HG03196 (cell line): ENCODE measurements at regions not wholly inside any gene's neighbourhood (a gene's known extent, or its start where the extent isn't known, plus 50 kb on each side); places are given as distances from the start of the nearest gene placed in this dataset.

Experiments
- ATAC-seq: cut with Tn5 transposase; IDR thresholded peaks from one replicate; pipeline ENCODE4 v1.9.1; 2021; ENCODE audit not compliant: unreplicated experiment

- no peak for ATAC-seq
Measured at GRCh38 chr1:96349896-96350295, 371.7 kb upstream of the PTBP2 start.

DNA sequence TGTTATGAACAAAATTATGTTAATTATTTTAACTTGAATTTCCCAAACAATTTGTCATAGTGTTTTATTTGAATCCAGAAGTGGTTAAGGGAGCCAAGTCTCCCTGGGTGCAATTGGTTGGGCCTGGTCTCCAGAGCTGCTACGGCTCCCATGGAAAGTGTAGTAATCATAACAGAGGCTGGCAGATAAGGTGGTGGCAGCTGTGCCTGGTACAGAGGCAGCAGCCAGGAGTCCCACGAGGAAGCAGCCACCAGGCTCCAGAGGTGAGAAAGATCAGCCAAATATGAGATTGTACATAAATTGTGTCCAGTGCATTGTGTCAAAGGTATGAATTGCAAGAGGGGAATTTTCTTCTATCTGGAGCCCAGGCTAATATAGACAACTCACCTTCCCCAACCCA, 368.9 kb upstream of the PTBP2 start:
- no peak for ATAC-seq

DNA sequence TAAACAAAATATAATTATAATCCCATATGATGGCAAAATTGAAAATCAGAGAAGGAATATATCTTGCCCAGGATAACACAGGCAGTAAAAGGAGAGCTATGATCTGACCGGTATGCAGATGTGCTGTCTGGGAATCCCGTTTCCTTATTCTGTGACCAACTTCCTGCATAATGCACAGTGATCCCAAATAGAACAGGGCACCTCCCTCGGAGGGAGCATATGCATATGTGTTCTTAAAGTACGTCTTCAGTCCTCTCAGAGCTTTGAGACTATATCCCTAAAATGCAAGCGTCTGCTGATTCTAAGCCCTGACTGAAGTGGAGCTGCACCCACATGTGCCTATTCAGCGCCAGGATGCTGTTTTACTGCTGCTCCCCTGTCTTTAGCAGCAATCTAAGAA, 366.1 kb upstream of the PTBP2 start:
- ATAC-seq = no peak

DNA sequence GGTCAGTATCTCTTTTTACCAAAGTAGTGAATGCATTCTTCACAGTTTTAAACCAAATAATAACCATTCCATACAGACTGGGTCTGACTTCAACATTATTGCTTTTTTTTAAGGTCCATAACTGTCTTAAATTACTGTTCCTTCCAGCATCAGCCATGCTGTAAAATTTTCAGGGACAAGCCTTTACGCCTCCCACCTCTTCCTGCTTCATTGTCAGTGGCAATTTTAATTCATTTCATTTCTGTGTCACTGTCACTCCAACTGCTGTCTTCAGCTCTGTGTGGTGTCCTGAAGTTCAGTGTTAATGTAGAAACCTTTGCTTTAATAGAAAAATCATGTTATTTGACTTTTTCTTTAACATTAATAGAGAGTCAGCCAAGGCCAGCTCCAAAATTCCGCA, 365.6 kb upstream of the PTBP2 start:
- ATAC-seq = no peak

DNA sequence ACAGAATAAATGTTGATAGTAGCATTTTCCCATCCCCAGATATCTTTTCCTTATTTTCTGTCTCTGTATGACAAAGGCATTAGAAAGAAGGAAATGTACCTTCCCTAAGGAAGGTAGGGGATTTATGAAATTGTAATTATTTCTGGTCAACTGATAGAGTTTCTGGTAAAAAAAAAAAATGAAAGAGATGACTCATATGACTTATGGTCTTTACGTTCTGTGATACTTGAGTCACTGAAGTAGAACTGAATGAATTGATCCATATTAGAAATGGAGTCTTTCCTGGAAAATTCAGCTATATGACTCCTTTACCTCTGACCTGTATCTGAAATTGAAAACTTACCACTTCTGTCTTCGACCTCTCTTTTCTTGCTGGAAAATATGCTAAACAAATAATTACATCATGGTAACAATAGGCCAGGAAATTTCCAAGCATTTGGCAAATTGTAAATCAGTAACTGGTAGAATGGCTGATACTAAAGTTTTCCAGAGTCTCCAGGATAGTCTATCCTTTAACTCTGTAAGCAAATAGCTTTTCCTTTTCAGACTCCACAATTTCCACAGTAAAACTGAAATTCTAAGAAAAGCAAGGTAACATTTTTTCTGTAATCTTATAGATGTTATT, 364.3 kb upstream of the PTBP2 start:
- no peak for ATAC-seq

GRCh38 chr1:96358057-96358456, 363.5 kb upstream of the PTBP2 start:
- ATAC-seq = no peak

- ATAC-seq = no peak
Measured at GRCh38 chr1:96360036-96360795, 361.4 kb upstream of the PTBP2 start.

- no peak for ATAC-seq
Measured at GRCh38 chr1:96361271-96361856, 360.2 kb upstream of the PTBP2 start.

DNA sequence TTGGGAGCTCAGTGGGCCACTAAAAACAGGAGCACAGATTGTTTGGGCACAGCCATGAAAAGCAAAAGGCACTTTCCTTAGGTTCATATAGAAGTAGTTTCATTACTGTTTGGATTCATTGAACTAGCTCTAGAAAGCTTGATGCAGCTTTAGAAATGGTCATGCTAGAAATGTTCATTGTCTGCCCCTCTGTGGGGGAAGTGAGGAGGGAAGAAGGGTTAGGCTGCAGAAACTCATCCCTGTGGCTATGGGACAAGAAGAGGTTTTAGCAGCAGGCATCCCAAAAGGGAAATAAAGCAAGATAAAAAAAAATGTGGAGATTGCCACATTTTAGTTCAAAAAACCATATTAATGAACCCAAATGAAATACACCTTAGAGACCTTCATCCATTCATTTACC, 359.6 kb upstream of the PTBP2 start:
- ATAC-seq = no peak

- ATAC-seq = peak; percentile 79
Measured at GRCh38 chr1:96362623-96363022, 359.0 kb upstream of the PTBP2 start.

GRCh38 chr1:96363826-96364225, 357.8 kb upstream of the PTBP2 start:
- ATAC-seq = no peak

GRCh38 chr1:96364576-96364975, 357.0 kb upstream of the PTBP2 start:
- no peak for ATAC-seq

DNA sequence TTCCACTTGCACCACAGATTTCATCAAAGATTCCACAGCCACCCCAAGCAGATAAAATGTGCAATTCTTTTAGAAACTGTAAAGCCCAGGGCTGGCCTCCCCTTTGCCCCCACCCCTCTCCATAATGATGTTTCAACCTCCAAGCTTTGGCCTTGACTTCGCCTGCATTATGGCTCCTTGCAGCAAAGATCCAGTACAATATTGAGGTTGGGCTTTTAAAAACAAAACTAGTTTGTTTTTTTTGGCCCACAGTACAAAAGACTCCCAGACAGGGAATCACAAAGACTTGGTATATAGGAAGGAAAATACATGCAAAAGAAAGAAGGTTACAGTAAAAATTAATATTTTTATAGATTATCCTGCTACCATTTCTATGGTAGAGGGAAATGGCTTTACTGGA, 356.5 kb upstream of the PTBP2 start:
- ATAC-seq = no peak

DNA sequence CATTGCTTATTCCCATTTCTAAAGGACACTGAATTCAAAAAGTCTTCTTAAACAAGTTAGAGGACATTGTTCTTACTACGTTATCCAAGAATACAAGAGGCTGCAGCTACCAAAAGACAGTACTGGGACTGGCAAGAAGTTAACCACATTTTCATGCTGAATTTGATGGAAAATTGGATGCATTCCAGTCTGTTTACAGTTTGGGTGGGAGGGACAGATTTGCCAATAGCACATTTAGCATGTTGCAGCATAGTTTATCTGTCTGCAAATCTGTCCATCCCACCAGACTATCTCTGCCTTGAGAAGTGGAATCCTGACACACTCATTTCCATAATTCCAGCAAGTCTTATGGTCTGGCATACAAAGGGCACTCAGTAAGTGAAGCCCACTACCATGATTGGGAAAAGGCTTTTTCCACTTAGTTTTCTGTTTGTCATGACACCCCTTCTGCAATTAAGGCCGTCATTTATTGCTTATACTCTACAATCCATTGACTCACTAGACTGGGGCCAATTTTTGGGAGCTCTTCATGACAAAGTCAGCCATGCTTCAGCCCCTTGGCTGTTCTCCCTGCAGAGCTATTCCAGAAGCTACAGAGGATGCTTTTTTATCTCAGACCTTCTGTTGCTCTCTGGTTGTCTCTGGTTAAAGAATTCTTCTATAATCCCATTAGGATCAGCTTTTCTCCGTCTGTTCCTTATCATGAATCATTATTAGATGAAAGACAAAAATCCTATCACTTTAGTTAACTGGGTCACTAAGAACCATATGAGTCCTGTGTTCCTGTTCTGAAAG, 355.8 kb upstream of the PTBP2 start:
- no peak for ATAC-seq

GRCh38 chr1:96366516-96366915, 355.1 kb upstream of the PTBP2 start:
- ATAC-seq = no peak

DNA sequence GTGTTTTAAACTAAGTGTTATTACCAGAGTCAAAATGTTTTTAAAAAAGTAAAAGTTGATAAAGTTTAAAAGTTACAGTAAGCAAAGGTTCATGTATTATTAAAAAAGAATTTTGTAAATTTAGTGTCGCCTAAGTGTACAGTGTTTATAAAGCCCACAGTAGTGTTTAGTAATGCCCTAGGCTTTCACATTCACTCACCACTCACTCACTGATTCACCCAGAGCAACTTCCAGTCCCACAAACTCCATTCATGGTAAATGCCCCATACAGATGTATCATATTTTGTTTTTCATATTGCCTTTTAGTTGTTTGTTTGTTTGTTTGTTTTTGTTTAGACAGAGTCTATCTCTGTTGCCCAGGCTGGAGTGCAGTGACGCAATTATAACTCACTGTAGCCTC, 353.8 kb upstream of the PTBP2 start:
- ATAC-seq = no peak

- ATAC-seq = no peak
Measured at GRCh38 chr1:96370757-96371156, 350.8 kb upstream of the PTBP2 start.

DNA sequence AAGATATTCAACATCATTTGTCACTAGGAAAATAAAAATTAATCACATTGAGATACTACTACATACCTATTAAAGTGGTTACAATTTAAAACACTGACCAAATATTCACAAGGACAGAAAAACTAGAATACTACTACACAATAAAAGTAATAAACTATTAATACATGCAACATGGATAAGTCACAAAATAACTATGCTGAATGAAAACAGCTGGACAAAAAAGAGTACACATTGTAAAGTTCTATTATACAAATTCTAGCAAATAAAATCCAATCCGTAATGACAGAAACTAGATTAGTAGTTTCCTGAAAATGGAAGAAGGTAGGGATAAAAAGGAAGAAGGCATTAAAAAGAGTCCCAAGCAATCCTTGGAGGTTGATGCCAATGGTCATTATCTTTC, 348.7 kb upstream of the PTBP2 start:
- no peak for ATAC-seq

DNA sequence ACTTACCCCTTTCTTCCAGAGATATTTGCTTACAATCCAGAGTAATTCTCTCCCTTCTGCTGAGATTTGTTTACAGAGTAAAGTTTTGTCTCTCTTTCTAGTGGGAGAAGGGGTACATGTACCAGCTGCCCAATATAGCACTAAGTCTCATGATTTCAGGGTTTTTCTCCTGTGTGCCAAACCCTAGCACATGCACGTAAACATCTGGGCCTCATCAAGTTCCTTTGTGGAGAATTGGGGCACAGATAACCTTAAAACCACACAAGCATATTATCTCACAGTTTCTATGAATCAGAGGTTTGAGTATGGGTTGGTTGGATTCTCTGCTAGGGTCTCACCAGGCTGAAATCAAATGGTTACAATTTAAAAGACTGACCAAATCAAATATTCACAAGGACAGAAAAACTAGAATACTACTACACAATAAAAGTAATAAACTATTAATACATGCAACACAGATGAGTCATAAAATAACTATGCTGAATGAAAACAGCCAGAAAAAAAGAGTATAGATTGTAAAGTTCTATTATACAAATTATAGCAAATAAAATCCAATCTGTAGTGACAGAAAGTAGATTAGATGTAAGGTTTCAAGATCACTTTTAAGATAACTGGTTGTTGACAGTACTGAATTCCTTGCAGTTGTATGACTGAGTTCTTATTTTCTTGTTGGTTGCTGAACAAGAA, 347.4 kb upstream of the PTBP2 start:
- ATAC-seq = no peak

DNA sequence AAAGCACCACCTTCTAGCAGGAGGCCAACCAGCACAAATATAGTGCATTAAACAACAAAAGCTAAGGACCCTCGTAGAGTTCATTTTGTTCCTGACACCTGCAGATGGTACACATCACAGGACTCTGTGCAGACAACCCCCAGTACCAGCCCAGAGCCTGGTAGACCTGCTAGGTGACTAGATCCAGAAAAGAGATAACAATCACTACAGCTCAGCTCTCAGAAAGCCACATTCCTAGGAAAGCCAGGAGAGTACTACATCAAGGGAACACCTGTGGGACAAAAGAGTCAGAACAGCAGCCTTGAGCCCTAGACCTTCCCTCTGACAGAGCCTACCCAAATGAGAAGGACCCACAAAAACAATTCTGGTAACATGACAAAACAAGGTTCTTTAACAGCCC, 344.7 kb upstream of the PTBP2 start:
- no peak for ATAC-seq

DNA sequence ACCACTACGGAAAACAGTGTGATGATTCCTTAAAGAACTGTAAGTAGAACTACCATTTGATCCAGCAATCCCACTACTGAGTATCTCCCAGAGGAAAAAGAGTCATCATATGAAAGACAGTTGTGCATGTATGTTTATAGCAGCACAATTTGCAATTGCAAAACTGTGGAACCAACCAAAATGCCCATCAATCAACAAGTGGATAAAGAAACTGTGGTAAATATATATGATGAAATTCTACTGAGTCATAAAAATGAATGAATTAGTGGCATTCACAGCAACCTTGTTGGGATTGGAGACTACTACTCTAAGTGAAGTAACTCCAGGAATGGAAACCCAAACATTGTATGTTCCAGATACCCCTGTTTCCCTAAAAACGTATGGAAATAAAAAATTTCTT, 337.0 kb upstream of the PTBP2 start:
- no peak for ATAC-seq
